Heart left ventricle (tissue), 13 donors: ENCODE measurements at regions not wholly inside any gene's neighbourhood (a gene's known extent, or its start where the extent isn't known, plus 50 kb on each side); places are given as distances from the start of the nearest gene placed in this dataset.

Experiments used
- POLR2A ChIP-seq, 2 donors: fragments of 450-650 bp; IDR thresholded peaks; one replicate each; pipeline ENCODE4 v1.6.1; 2017; ENCODE audit warnings: antibody characterized with exemption in 2 of 2, mild to moderate bottlenecking in 2 of 2, moderate library complexity in 2 of 2
- TF ChIP-seq, protein P1 (sequence below), 12 donors: fragments of 200-600 bp; sonication (generic) in 4 of 12; IDR thresholded peaks; one replicate each; pipeline versions ENCODE4 v1.5.0 to v1.8.0; 2018 to 2022; ENCODE audit warnings: antibody characterized with exemption in 12 of 12, mild to moderate bottlenecking in 5 of 12
- donor health status: ischemic (EF 13 %, LVEDD 7.1; RV severe dilation, severe dysfunction).
- donor health status: DM: no; HTN: yes; CAD: no.
- donor health status: DM: no; HTN: no; CAD: no.
- donor health status: ischemic (EF 25% LVEDD 6.9; RV normal size, moderate dysfunction).
- donor health status: ischemic (EF 25% LVEDD 5.7; RV mildly dilated, moderate dysfunction).
- donor health status: ischemic (EF 35%, LVEDD 5.7; RV mildly dilated, moderate dysfunction).
- donor health status: nonischemic (EF 11% LVEDD 7.7; RV severe dilation, severe dysfunction).
- donor health status: DM: yes; HTN: yes; CAD: no.
- donor health status: PGD.
- donor health status: ischemic (EF 29% LVEDD 5.4; RV normal size, mild dysfunction).
- donor health status: nonischemic (EF 23%, LVEDD 6.1; RV moderate dilation, normal function).

DNA sequence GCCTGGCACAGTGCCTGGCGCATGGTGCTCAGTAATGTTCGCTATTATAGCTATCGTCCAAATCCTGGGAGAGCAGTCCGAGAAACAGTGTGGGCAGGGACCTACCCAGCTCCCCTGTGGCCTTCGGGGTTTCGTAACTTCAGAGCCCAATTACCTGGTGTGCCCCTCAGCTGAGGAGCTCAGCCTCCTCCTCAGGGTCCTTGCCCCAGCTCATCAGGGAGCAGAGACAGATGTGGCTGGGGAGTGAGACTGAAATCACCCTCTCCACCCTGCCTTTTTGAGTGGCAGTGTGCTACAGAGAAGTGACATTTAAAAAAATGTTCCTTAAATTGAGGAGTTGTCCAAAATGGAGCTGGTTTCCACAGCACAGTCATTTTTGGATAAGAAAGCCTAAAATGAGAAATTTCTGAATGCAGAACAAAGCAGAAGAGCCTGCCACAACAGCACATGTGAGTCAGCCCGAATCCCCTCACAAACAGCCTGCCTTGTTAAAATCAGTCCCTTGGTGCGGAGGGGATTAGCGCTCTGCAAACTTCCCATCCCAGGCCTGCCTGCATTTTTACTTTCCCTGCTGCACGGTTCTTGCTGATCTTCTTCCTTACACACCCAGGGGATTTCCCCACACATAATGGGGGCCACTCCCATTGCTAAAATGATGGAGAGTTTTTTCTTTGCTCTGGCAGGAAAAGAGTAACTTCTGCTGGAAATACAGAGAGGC, 78.1 kb upstream of the PITX1 start:
- TF ChIP-seq, protein P1, sequence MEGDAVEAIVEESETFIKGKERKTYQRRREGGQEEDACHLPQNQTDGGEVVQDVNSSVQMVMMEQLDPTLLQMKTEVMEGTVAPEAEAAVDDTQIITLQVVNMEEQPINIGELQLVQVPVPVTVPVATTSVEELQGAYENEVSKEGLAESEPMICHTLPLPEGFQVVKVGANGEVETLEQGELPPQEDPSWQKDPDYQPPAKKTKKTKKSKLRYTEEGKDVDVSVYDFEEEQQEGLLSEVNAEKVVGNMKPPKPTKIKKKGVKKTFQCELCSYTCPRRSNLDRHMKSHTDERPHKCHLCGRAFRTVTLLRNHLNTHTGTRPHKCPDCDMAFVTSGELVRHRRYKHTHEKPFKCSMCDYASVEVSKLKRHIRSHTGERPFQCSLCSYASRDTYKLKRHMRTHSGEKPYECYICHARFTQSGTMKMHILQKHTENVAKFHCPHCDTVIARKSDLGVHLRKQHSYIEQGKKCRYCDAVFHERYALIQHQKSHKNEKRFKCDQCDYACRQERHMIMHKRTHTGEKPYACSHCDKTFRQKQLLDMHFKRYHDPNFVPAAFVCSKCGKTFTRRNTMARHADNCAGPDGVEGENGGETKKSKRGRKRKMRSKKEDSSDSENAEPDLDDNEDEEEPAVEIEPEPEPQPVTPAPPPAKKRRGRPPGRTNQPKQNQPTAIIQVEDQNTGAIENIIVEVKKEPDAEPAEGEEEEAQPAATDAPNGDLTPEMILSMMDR (IDR thresholded peaks at IDR 0.05) = no peak
- TF ChIP-seq POLR2A (IDR thresholded peaks at IDR 0.05) = no peak
